ENCODE measurements at regions not wholly inside any gene's neighbourhood (a gene's known extent, or its start where the extent isn't known, plus 50 kb on each side); places are given as distances from the start of the nearest gene placed in this dataset.
"Not testable (repeated sequence)": the region's sequence is repeated elsewhere in the genome, so short reads cannot be mapped to it uniquely, and the experiment has no call there.

DNA sequence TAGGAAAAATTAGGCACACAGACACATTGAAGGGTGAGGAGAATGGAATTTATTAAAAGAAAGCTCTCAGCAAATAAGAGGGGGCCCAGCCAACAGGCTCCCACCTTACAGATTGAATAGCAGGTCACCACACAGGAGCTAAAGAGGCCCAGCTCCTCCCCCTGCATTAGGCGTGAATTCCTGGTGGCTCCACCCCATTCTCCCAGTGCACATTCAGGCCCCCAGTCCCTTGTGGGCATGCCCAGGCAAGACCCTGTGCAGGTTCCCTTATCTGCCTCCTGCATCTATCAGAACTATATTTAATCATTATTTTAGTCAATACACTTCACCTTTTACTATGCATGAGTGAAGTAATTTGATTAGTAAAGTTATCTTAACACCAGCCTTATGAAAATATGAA lies 856.3 kb upstream of the NDST4 start:
- Mint-ChIP-seq H3K27ac (no peak overlapping the region), H3K4me3 (no peak overlapping the region), H3K4me1 (ENCODE audit: low read depth) (no peaks in the 10 kb centered on the region), H3K36me3 (ENCODE audit: low read depth) (no peaks in the 10 kb centered on the region), H3K27me3 (ENCODE audit: insufficient read depth) (no peaks in the 10 kb centered on the region), H3K9me3 (peaks cover 6% of the 10 kb centered on the region)
- TF ChIP-seq, protein P1, sequence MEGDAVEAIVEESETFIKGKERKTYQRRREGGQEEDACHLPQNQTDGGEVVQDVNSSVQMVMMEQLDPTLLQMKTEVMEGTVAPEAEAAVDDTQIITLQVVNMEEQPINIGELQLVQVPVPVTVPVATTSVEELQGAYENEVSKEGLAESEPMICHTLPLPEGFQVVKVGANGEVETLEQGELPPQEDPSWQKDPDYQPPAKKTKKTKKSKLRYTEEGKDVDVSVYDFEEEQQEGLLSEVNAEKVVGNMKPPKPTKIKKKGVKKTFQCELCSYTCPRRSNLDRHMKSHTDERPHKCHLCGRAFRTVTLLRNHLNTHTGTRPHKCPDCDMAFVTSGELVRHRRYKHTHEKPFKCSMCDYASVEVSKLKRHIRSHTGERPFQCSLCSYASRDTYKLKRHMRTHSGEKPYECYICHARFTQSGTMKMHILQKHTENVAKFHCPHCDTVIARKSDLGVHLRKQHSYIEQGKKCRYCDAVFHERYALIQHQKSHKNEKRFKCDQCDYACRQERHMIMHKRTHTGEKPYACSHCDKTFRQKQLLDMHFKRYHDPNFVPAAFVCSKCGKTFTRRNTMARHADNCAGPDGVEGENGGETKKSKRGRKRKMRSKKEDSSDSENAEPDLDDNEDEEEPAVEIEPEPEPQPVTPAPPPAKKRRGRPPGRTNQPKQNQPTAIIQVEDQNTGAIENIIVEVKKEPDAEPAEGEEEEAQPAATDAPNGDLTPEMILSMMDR (IDR thresholded peaks at IDR 0.05) = no peak
- DNase-seq = no peak

DNA sequence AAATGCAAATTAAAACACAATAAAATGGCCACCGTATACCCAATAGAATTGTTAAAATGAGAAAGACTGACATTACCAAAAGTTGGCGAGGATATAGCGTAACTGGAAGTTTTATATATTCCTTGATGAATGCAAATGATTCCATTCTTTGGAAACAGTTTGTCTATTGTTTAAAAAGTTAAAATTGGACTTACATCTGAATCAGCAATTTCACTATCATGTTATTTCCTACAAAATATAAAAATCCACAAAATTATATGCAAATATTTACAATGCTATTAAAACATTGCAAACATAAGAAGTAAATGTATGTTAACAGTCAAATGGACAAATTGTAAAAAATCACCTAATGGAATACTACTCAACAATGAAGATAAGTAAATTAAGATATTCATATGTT lies 852.2 kb upstream of the NDST4 start:
- TF ChIP-seq, protein P1 (IDR thresholded peaks at IDR 0.05) = no peak
- Mint-ChIP-seq H3K9me3 (peaks cover 16% of the 10 kb centered on the region; the same call in 1 of the 2 replicates), H3K27ac (no peak overlapping the region), H3K36me3 (ENCODE audit: low read depth) (no peaks in the 10 kb centered on the region), H3K4me1 (ENCODE audit: low read depth) (no peaks in the 10 kb centered on the region), H3K27me3 (ENCODE audit: insufficient read depth) (no peaks in the 10 kb centered on the region), H3K4me3 (no peak overlapping the region)
- DNase-seq = no peak

DNA sequence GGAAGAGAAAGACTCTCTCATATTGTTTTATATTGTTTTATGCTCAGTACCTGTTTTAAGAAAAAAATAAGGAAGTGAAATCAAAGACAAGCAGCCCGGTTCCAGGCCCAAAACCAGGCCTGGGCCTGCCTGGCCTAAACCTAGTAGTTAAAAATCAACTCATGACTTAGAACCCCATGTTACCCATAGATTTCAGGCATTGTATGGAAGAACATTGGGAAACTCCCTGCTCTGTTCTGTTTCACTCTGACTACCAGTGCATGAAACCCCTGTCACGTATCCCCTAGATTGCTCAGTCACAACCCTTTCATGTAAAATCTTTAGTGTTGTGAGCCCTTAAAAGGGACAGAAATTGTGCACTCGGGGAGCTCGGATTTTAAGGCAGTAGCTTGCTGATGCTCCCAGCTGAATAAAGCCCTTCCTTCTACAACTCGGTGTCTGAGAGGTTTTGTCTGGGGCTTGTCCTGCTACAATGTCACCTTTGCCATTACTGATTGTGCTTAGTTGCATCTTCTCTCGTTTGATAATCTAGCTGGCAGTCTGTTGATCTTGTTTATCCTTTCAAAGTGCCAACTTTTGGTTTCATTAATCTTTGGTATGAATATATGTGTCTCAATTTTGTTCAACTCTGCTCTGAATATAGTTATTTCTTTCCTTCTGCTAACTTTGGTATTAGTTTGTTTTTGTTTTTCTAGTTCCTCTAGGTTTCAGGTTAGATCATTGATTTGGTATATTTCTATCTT lies 842.8 kb upstream of the NDST4 start:
- not testable (repeated sequence) for H3K4me3 Mint-ChIP-seq; H3K27ac Mint-ChIP-seq; DNase-seq; H3K27me3 Mint-ChIP-seq (ENCODE audit: insufficient read depth); H3K4me1 Mint-ChIP-seq (ENCODE audit: low read depth); H3K36me3 Mint-ChIP-seq (ENCODE audit: low read depth)
- peaks cover 29% of the 10 kb centered on the region for H3K9me3 Mint-ChIP-seq

DNA sequence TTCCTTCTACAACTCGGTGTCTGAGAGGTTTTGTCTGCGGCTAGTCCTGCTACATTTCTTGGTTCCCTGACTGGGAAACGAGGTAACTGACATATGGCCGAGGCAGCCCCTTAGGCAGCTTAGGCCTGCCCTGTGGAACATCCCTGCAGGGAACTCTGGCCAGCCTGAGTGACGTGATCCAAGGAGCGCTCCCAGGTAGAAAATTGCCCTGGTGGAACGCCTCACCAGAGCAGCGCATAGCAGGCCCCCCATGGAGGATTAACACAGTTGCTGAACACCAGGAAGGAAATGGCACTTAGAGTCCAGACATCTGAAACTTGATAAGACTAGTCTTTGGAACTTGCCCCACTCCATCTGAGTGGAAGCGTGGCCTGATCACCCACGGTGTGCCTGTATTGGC lies 837.4 kb upstream of the NDST4 start:
- no peak for DNase-seq
- Mint-ChIP-seq H3K27ac (no peak overlapping the region), H3K4me1 (ENCODE audit: low read depth) (no peaks in the 10 kb centered on the region), H3K36me3 (ENCODE audit: low read depth) (no peaks in the 10 kb centered on the region; the same call in 1 of the 2 replicates), H3K9me3 (peaks cover 38% of the 10 kb centered on the region), H3K4me3 (no peak overlapping the region), H3K27me3 (ENCODE audit: insufficient read depth) (no peaks in the 10 kb centered on the region)
- TF ChIP-seq, protein P1 (IDR thresholded peaks at IDR 0.05) = no peak

DNA sequence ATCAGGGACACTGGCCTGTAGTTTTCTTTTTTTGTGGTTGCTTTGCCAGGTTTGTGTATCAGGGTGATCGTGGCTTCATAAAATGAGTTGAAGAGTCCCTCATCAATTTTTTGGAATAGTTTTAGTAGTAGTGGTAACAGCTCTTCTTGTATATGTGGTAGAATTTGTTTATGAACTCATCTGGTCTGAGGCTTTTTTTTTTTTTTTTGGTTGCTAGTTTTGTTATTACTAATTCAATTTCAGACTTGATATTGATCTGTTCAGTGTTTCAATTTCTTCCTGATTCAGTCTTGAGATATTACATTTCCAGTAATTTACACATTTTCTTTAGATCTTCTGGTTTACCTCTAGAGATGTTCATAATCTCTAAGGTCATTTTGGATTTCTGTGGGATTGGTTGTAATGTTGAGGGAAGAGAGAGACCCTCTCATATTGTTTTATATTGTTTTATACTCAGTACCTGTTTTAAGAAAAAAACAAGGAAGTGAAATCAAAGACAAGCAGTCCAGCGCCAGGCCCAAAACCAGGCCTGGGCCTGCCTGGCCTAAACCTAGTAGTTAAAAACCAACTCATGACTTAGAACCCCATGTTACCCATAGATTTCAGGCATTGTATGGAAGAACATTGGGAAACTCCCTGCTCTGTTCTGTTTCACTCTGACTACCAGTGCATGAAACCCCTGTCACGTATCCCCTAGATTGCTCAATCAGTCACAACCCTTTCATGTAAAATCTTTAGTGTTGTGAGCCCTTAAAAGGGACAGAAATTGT lies 836.7 kb upstream of the NDST4 start:
- not testable (repeated sequence) for H3K36me3 Mint-ChIP-seq (ENCODE audit: low read depth); H3K27ac Mint-ChIP-seq; H3K27me3 Mint-ChIP-seq (ENCODE audit: insufficient read depth); H3K4me3 Mint-ChIP-seq; H3K4me1 Mint-ChIP-seq (ENCODE audit: low read depth); DNase-seq
- H3K9me3 Mint-ChIP-seq = peaks cover 39% of the 10 kb centered on the region

DNA sequence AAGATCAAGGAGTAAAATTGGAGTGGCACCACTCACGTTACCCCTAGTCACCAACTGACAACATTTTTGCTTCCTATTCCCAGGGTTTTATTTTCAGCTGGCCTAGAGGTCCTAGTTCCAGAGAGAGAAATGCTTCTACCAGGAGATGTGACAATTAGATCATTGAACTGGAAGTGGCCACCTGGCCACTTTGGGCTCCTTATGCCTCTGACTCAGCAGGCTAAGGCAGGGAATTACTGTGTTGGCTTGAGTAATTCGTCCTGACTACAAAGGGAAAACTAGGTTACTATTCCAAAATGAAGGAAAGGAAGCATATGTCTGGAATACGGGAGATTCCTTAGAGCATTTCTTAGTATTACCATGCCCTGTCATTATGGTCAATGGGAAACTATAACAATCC lies 831.6 kb upstream of the NDST4 start:
- no peak overlapping the region for H3K27ac Mint-ChIP-seq
- no peaks in the 10 kb centered on the region for H3K27me3 Mint-ChIP-seq (ENCODE audit: insufficient read depth)
- DNase-seq = no peak
- H3K36me3 Mint-ChIP-seq (ENCODE audit: low read depth) = no peaks in the 10 kb centered on the region
- H3K9me3 Mint-ChIP-seq = peaks cover 30% of the 10 kb centered on the region
- H3K4me3 Mint-ChIP-seq = no peak overlapping the region
- no peaks in the 10 kb centered on the region for H3K4me1 Mint-ChIP-seq (ENCODE audit: low read depth)
- TF ChIP-seq, protein P1 (IDR thresholded peaks at IDR 0.05) = no peak

All from HFFc6 (cell line).